IPS-15b (cell line): ENCODE measurements at regions not wholly inside any gene's neighbourhood (a gene's known extent, or its start where the extent isn't known, plus 50 kb on each side); places are given as distances from the start of the nearest gene placed in this dataset.

ENCODE experiments used
- H3K27me3 ChIP-seq: one replicate; pipeline ENCODE4 v1.6.1; 2013; ENCODE audit warnings: low read length; ENCODE audit not compliant: control insufficient read depth, insufficient read depth
- H3K36me3 ChIP-seq: one replicate; pipeline ENCODE4 v1.6.1; 2013; ENCODE audit warnings: low read length; ENCODE audit not compliant: control insufficient read depth, insufficient read depth
- H3K4me1 ChIP-seq: one replicate; pipeline ENCODE4 v1.6.1; 2013; ENCODE audit warnings: mild to moderate bottlenecking, low read length; ENCODE audit not compliant: control insufficient read depth, insufficient read depth
- H3K4me3 ChIP-seq: one replicate; pipeline ENCODE4 v1.5.1; 2013; ENCODE audit warnings: low read depth, low read length
- H3K9ac ChIP-seq: one replicate; pipeline ENCODE4 v1.6.1; 2013; ENCODE audit warnings: low read depth, mild to moderate bottlenecking, low read length
- H3K9me3 ChIP-seq: one replicate; pipeline ENCODE4 v1.6.1; 2013; ENCODE audit warnings: mild to moderate bottlenecking, low read length; ENCODE audit not compliant: control insufficient read depth, insufficient read depth

GRCh38 chr2:146227152-146228019 is 1617.4 kb upstream of the ACVR2A start:
- H3K4me3 ChIP-seq, result no peak overlapping the region
- no peaks in the 10 kb centered on the region for H3K4me1 ChIP-seq
- H3K27me3 ChIP-seq, result no peaks in the 10 kb centered on the region
- H3K9me3 ChIP-seq, result no peaks in the 10 kb centered on the region
- H3K9ac ChIP-seq, result no peak overlapping the region
- no peaks in the 10 kb centered on the region for H3K36me3 ChIP-seq

GRCh38 chr2:146226077-146226476 is 1618.8 kb upstream of the ACVR2A start:
- Histone ChIP-seq H3K36me3 (no peaks in the 10 kb centered on the region), H3K9ac (no peak overlapping the region), H3K27me3 (no peaks in the 10 kb centered on the region), H3K4me3 (no peak overlapping the region), H3K9me3 (no peaks in the 10 kb centered on the region), H3K4me1 (no peaks in the 10 kb centered on the region)

GRCh38 chr2:146221826-146222225 is 1623.0 kb upstream of the ACVR2A start:
- Histone ChIP-seq H3K4me3 (no peak overlapping the region), H3K36me3 (no peaks in the 10 kb centered on the region), H3K9me3 (no peaks in the 10 kb centered on the region), H3K27me3 (no peaks in the 10 kb centered on the region), H3K9ac (no peak overlapping the region), H3K4me1 (no peaks in the 10 kb centered on the region)

- Histone ChIP-seq H3K27me3 (no peaks in the 10 kb centered on the region), H3K9ac (no peak overlapping the region), H3K4me1 (no peaks in the 10 kb centered on the region), H3K4me3 (no peak overlapping the region), H3K9me3 (no peaks in the 10 kb centered on the region), H3K36me3 (no peaks in the 10 kb centered on the region)
Observed at GRCh38 chr2:146220957-146221356, 1623.9 kb upstream of the ACVR2A start.

GRCh38 chr2:146214394-146214929 is 1630.4 kb upstream of the ACVR2A start:
- Histone ChIP-seq H3K9me3 (no peaks in the 10 kb centered on the region), H3K4me3 (no peak overlapping the region), H3K9ac (no peak overlapping the region), H3K27me3 (no peaks in the 10 kb centered on the region), H3K4me1 (no peaks in the 10 kb centered on the region), H3K36me3 (no peaks in the 10 kb centered on the region)

- Histone ChIP-seq H3K4me1 (no peaks in the 10 kb centered on the region), H3K9me3 (no peaks in the 10 kb centered on the region)
Observed at GRCh38 chr2:146213674-146214073, 1631.2 kb upstream of the ACVR2A start.

GRCh38 chr2:146212602-146213001 is 1632.2 kb upstream of the ACVR2A start:
- H3K36me3 ChIP-seq, result no peaks in the 10 kb centered on the region
- no peaks in the 10 kb centered on the region for H3K4me1 ChIP-seq
- no peak overlapping the region for H3K4me3 ChIP-seq

More at GRCh38 chr2:146213674-146214073, 1631.2 kb upstream of the ACVR2A start:
- H3K36me3 ChIP-seq, result no peaks in the 10 kb centered on the region
- H3K4me3 ChIP-seq, result no peak overlapping the region
- no peaks in the 10 kb centered on the region for H3K27me3 ChIP-seq
- no peak overlapping the region for H3K9ac ChIP-seq

GRCh38 chr2:146209842-146210275 is 1635.0 kb upstream of the ACVR2A start:
- Histone ChIP-seq H3K36me3 (no peaks in the 10 kb centered on the region), H3K27me3 (no peaks in the 10 kb centered on the region), H3K4me1 (no peaks in the 10 kb centered on the region), H3K9me3 (no peaks in the 10 kb centered on the region), H3K4me3 (no peak overlapping the region), H3K9ac (no peak overlapping the region)

More at GRCh38 chr2:146212602-146213001, 1632.2 kb upstream of the ACVR2A start:
- H3K27me3 ChIP-seq, result no peaks in the 10 kb centered on the region
- H3K9me3 ChIP-seq, result no peaks in the 10 kb centered on the region
- no peak overlapping the region for H3K9ac ChIP-seq

GRCh38 chr2:146207901-146208300 is 1636.9 kb upstream of the ACVR2A start:
- no peaks in the 10 kb centered on the region for H3K9me3 ChIP-seq
- H3K9ac ChIP-seq, result no peak overlapping the region
- H3K36me3 ChIP-seq, result no peaks in the 10 kb centered on the region
- H3K4me3 ChIP-seq, result no peak overlapping the region
- H3K4me1 ChIP-seq, result no peaks in the 10 kb centered on the region
- no peaks in the 10 kb centered on the region for H3K27me3 ChIP-seq

- Histone ChIP-seq H3K4me3 (no peak overlapping the region), H3K27me3 (no peaks in the 10 kb centered on the region), H3K36me3 (no peaks in the 10 kb centered on the region), H3K9ac (no peak overlapping the region), H3K4me1 (no peaks in the 10 kb centered on the region), H3K9me3 (no peaks in the 10 kb centered on the region)
Observed at GRCh38 chr2:146207417-146207816, 1637.4 kb upstream of the ACVR2A start.

- Histone ChIP-seq H3K9ac (no peak overlapping the region), H3K36me3 (no peaks in the 10 kb centered on the region), H3K9me3 (no peaks in the 10 kb centered on the region), H3K4me3 (no peak overlapping the region), H3K4me1 (no peaks in the 10 kb centered on the region), H3K27me3 (no peaks in the 10 kb centered on the region)
Observed at GRCh38 chr2:146203064-146203624, 1641.7 kb upstream of the ACVR2A start.

GRCh38 chr2:146193619-146194018 is 1651.2 kb upstream of the ACVR2A start:
- no peaks in the 10 kb centered on the region for H3K27me3 ChIP-seq
- no peaks in the 10 kb centered on the region for H3K4me1 ChIP-seq
- H3K9me3 ChIP-seq, result no peaks in the 10 kb centered on the region
- H3K36me3 ChIP-seq, result no peaks in the 10 kb centered on the region
- no peak overlapping the region for H3K4me3 ChIP-seq
- no peak overlapping the region for H3K9ac ChIP-seq
